ENCODE measurements at regions not wholly inside any gene's neighbourhood (a gene's known extent, or its start where the extent isn't known, plus 50 kb on each side); places are given as distances from the start of the nearest gene placed in this dataset.

DNA sequence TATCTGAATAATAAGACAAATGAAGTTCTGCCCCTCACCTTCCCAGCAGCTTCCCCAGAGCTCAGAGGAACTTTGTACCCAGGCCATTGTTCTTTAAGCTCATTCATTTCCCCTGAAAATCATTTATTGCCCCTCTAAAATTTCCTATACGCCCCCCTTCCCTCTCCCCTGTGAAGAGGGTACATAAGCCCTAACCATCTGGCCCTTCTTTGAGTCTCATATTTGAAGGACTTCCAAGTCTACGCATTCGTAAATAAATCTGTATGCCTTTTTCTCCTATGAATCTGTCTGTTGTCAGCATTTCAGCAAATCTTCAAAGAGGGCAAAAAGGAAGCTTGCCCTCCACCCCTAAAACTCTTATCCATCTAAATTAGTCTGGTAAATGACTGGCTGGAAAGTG lies 73.1 kb upstream of the DST start:
- DNase-seq (ENCODE audit: low spot score) = no peak

DNA sequence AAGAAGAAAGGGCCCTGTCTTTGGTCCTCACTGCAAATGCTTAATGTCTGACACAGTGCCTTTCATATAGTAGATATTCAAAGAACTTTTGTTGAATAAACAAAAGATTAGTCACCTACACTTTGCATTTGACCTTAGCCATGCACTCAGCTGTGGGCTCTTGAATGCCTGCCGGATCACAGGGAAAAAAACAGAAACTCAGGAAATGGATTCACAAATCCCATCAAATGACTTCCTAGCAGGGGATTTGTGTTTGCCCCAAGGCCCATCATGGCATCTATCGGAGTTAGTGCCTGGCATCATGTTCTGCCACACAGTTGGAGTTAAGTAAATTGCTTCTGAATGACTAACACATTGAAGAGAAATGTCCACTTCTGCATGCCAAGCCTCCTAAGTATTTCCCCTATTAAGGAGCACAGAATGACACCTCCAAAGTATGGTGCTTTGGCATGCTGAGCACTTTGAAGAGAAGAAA lies 72.3 kb upstream of the DST start:
- peak; percentile 57 for DNase-seq (ENCODE audit: low spot score)

DNA sequence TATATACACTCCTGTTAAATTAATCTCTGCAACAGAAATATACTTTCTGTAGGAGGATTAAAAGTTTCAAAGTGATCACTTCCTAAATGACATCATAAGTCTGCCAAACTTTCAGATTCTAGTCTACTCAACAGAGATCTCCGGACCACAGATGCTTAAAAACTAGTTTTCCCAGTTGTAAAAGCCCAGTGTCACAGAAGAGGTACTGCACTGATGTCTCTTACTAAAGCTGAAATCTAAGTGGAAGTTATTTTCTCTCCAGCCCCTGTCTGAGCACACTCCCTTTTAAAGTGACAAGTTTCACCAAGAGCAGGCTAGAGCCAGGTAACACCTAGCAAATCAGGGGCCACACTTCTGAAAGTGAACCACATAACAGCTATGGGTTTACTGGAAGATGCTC lies 71.6 kb upstream of the DST start:
- no peak for DNase-seq (ENCODE audit: low spot score)

DNA sequence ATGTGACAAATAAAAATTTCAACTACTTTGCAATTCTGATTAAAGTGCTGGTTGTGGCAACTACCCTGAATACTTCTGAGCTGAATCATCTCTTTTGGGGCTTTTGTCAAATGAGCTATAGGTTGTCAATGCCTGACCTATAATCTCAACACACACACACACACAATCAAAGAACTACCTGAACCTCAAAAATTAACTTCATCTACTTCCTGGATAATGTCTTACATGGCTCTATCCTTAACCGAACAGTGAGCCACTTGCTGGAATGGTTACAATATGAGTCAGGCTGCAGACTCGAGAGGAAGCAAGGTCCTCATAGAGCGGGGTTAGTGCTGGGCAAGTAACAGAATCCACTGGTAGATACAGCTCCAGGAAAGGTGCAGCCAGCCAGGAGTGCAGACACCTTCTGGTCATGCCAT lies 70.6 kb upstream of the DST start:
- peak; percentile 64 for DNase-seq (ENCODE audit: low spot score)

DNA sequence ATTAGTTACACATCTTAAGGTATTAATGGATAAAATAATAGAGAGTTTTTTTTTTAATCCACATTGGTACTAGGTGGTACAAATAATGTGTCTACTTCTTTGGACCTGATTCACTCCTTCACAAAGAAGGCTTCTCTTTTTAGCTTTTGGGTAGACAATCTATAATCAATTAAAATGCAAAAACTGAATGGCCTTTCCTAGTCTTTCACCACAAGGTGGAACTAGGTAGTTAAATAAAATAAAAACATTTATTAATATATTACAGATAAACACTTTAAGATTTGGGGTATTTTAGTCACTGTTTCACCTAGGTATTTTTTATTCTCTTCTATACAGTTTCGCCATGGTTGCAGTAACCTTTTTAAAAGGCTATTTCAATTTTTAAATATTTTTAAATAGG lies 68.3 kb upstream of the DST start:
- DNase-seq (ENCODE audit: low spot score) = no peak

DNA sequence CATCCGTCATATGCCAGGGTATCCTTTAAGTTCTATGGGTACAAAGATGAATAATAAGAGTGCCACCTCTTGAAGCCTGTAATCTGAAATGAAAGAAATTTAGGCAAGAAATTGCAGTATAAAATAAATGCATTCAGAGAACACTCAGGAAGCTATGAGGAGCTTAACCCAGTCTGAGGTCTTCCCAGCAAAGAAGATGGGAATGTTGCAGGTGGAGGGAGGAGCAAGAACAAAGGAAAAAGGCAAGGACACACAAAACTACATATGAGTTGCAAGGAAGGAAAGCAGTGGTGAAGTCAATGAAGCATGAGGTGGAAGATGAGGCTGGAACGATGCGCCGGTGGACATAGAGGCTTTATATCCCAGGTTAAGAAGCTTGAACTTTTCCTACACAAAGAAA lies 67.0 kb upstream of the DST start:
- DNase-seq (ENCODE audit: low spot score) = no peak

DNA sequence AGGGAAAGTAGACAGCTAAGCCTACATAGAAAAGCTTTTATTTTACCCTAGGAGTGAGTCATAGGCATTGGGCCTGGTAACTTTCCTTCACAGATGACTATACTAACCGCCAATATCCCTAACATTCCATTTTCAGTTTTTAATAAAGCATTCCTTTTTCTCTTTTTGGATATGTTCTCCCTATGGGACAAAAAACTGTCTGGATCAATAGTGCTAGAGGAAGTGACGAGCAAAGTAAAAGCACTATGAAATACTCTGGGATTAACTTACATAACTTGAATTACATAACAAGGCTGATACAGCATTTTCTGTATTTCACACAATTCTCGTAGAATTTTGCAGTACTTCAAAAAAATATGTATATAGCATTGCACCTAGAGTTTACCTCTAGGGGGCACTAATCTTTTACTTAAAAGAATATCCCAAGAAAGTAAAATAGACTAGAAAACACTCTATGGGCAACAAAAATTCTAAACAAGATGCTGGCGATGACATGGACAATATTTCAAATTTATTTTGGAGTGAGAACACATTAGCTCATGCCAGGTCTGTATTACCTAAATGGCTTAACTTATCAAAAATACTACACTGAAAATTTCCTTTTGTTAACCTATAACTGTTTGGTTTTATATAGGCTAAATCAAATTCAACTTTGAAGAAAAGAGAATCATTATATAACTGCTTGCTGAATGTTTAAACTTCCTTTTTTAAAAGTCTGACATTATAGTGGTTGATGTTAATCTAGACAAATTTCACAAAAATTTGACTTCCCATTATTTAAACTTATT lies 66.3 kb upstream of the DST start:
- DNase-seq (ENCODE audit: low spot score) = no peak

DNA sequence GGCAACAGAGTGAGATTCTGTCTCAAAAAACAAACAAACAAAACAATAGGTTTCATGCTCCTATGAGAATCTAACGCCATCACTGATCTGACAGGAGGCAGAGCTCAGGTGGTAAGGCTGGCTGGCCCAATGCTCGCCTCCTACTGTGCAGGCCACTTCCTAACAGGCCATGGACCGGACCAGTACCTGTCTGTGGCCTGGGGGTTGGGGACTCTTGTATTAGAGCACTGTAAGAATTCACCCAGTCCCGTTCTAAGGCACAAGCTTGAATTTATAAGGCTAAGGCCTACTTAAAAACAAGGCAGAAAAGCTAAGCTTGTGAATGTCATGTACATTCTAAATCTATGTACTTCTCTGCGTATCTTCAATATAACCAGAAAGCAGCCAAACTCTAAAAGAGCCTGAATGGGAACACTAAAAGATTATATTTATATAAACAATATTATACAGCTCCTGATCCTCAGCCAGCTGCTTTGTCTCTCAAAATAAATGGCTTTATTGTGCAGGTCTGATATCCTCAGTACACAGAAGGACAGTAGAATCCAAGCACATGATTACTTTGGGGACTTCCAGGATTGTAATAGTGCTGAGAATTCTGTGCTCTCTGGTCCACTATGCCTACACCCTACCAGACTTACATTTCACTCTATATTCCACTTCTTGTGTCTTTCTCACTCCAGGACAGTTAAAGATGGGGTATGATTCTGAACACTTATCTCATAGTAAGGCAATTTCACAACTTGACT lies 64.5 kb upstream of the DST start:
- no peak for DNase-seq (ENCODE audit: low spot score)

DNA sequence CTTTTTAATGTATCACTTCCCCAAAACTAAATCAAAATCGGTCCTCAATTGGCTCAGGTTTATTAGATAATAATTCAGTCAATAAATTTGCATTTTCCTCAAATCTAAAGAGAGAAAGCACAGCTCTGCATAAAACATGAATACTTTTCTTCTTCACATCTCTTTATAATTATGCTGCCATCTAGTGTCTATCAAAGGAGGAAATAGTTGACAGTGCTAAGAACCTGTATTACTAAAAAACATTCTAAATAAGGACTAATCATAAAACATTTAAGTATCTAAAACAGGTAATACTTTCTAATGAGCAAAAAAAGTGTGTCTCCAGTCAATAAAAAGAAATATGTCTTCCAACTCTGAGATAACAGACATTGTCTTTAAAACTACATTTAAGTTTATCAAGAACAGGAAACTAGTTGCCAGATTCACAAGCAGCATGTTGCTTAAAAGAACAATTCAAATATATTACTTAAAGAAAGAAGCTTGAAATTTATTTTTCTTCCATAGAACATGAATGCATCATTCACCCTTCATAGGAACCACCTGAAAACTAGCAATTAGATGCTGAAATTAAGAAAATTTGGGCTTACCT lies 56.5 kb upstream of the DST start:
- no peak for DNase-seq (ENCODE audit: low spot score)

DNA sequence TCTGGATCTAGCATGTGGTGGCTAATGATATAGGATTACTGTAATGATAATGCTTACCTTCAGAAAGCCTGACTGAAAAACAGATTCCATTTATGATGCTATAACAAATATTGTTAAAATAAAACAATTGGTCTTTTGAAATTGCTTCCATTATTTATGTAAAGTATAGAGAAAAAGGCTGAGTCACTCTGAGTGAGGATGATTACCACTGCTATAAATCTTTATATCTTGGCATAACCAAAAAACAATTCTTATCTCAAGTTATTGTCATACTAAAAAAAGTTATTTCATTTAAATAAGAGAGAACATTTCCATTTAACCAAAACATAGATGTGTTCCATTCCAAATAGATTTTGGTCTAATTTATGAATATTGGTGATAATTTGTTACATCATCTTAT lies 53.0 kb upstream of the DST start:
- no peak for DNase-seq (ENCODE audit: low spot score)

DNA sequence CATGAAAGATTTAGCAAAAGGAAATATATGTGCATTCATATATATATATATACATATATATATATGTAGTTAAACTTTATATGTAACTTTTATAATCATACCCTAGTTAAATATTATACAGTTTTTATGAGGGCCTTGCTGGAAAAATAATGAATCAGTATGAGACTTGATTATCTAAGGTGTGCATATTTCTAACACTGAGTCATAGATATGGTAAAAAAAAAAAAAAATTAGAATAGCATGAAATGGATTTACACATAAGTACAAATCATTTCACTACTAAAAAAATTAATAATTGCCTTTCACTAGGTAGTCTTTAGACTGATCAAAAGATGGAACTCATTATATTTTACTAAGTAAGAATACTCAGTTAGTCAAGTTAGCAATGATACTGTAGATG lies 51.3 kb upstream of the DST start:
- DNase-seq (ENCODE audit: low spot score) = no peak

DNA sequence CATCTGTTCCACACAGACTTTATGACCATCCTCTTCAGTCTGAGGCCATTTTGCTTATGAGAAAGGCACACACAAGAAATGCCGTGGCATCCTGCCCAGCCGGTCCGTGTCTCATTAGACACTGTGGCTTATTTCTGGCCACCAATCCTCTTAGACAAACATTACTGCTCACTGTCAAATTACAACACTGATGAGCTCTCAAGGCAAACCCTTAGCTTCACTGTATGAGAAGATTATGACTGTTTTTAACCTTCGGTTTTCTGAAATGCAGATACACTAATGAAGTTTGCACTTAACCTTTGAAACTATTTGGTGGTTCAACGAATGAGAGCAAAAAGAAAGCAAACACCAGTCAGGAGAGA lies 50.5 kb upstream of the DST start:
- no peak for DNase-seq (ENCODE audit: low spot score)

DNA sequence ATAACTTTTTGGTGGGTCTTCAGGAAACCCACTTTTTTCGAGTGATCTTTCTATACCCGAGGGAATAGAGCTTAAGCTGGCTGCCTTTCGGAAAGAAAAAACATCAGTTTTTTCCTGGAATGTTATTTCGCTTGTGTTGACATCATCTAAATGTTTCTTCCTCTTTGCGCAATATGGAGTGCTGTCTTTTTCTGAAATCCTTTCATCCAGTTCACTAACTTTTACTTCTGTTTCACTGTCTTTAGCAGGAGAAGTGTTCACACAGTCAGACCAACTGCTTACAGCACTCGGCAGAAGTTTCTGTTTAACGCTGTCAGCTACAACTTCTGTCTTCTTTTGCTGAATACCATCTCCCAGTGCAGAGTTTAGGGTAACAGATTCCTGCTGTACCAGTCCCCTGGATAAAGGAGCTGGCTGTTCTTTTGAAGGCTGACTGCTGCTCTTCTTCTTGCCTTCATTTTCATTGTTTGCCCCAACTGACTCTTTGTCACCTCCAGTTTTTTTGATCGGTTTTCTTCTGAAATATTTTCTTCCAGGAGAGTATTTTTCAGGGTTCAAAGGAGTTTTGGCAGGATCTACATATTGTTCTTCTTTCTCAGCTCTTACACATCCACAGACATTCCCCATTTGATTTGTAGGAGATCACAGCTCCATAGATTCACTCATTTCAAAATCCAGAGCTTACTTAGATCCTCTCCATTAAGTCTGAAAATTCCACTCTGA lies 50.0 kb upstream of the DST start:
- DNase-seq (ENCODE audit: low spot score) = no peak

Data from hepatic stellate cell (primary cell).